IMR-90 (cell line): ENCODE measurements at regions not wholly inside any gene's neighbourhood (a gene's known extent, or its start where the extent isn't known, plus 50 kb on each side); places are given as distances from the start of the nearest gene placed in this dataset.

Source experiments
- ATAC-seq: fragments of 200-7000 bp; cut with Tn5 transposase; 2 replicates; pipeline ENCODE4 v1.9.1; 2020; ENCODE audit warnings: low read depth, mild to moderate bottlenecking, moderate library complexity
- BruUV-seq: library from RNA; stranded (reverse); fragments of 400-500 nt; replicated peaks from 2 replicates; lab custom pipeline; 2021; lab: Mats Ljungman, UMichigan
- CTCF ChIA-PET: fragments of 300-600 bp; formaldehyde crosslinking; extraction: SDS; loops from one replicate; lab custom pipeline; 2021; ENCODE audit warnings: antibody characterized with exemption; lab: Yijun Ruan, JAX
- POLR2A ChIA-PET: fragments of 300-600 bp; sonication (Branson Sonifier 250); formaldehyde crosslinking; loops from one replicate; lab custom pipeline; 2022; ENCODE audit warnings: antibody characterized with exemption; ENCODE audit not compliant: unreplicated experiment; lab: Charles Lee
- DNase-seq: peaks from one replicate; pipeline ENCODE4 v3.0.0; 2013
- H2AFZ ChIP-seq: replicated peaks from 2 replicates; pipeline ENCODE3; 2013; ENCODE audit warnings: low read length, mild to moderate bottlenecking; ENCODE audit not compliant: poor library complexity
- H2AK5ac ChIP-seq: 2 replicates; pipeline ENCODE4 v1.6.1; 2013; ENCODE audit warnings: low read depth, low read length, inconsistent platforms
- H2AK9ac ChIP-seq: replicated peaks from 2 replicates; pipeline ENCODE3; 2013; ENCODE audit warnings: mild to moderate bottlenecking, low read depth, low read length, moderate library complexity; ENCODE audit not compliant: poor library complexity
- H2BK120ac ChIP-seq: 2 replicates; pipeline ENCODE4 v1.6.1; 2013; ENCODE audit warnings: low read depth, low read length, inconsistent platforms
- H2BK15ac ChIP-seq: 3 replicates; pipeline ENCODE4 v1.6.1; 2013; ENCODE audit warnings: low read depth, low read length, inconsistent platforms
- H2BK20ac ChIP-seq: 2 replicates; pipeline ENCODE4 v1.6.1; 2013; ENCODE audit warnings: low read depth, mild to moderate bottlenecking, inconsistent platforms, low read length, moderate library complexity
- H2BK5ac ChIP-seq: 2 replicates; pipeline ENCODE4 v1.6.1; 2013; ENCODE audit warnings: mild to moderate bottlenecking, low read depth, low read length, inconsistent platforms; ENCODE audit not compliant: poor library complexity, severe bottlenecking
- H3K14ac ChIP-seq: replicated peaks from 2 replicates; pipeline ENCODE4 v1.6.1; 2013; ENCODE audit warnings: low read depth, low read length, inconsistent platforms
- H3K18ac ChIP-seq: 2 replicates; pipeline ENCODE4 v1.6.1; 2013; ENCODE audit warnings: low read depth, low read length, control low read depth
- H3K23ac ChIP-seq: 2 replicates; pipeline ENCODE4 v1.6.1; 2013; ENCODE audit warnings: low read depth, low read length, inconsistent platforms
- H3K27ac ChIP-seq: 2 replicates; pipeline ENCODE4 v1.5.1; 2013; ENCODE audit warnings: mild to moderate bottlenecking, control low read depth, low read length; ENCODE audit not compliant: insufficient read depth
- H3K27me3 ChIP-seq: 2 replicates; pipeline ENCODE4 v1.6.1; 2013; ENCODE audit warnings: low read length; ENCODE audit not compliant: control insufficient read depth, insufficient read depth
- H3K36me3 ChIP-seq: 2 replicates; pipeline ENCODE4 v1.6.1; 2013; ENCODE audit warnings: low read length, mixed read lengths; ENCODE audit not compliant: control insufficient read depth, insufficient read depth
- H3K4ac ChIP-seq: 2 replicates; pipeline ENCODE4 v1.6.1; 2013; ENCODE audit warnings: low read depth, low read length, inconsistent platforms
- H3K4me1 ChIP-seq: 2 replicates; pipeline ENCODE4 v1.6.1; 2013; ENCODE audit warnings: low read length, mixed read lengths; ENCODE audit not compliant: control insufficient read depth, insufficient read depth
- H3K4me2 ChIP-seq: 2 replicates; pipeline ENCODE4 v1.6.1; 2013; ENCODE audit warnings: low read depth, mild to moderate bottlenecking, control low read depth, low read length, moderate library complexity
- H3K4me3 ChIP-seq: 2 replicates; pipeline ENCODE4 v1.5.1; 2013; ENCODE audit warnings: low read depth, mild to moderate bottlenecking, control low read depth, low read length, moderate library complexity; ENCODE audit not compliant: insufficient read depth
- H3K56ac ChIP-seq: 2 replicates; pipeline ENCODE4 v1.6.1; 2013; ENCODE audit warnings: low read length, inconsistent platforms; ENCODE audit not compliant: insufficient read depth; ENCODE audit errors: extremely low read depth
- H3K79me1 ChIP-seq, 2 experiments: 2 replicates each; pipeline ENCODE4 v1.6.1; 2013; ENCODE audit warnings: low read length in 2 of 2, inconsistent platforms in 1 of 2, low read depth in 1 of 2
- H3K9ac ChIP-seq: 2 replicates; pipeline ENCODE4 v1.6.1; 2013; ENCODE audit warnings: low read depth, low read length, control low read depth
- H3K9me1 ChIP-seq: 2 replicates; pipeline ENCODE4 v1.6.1; 2013; ENCODE audit warnings: low read length, inconsistent platforms; ENCODE audit not compliant: insufficient read depth
- H3K9me3 ChIP-seq: 2 replicates; pipeline ENCODE4 v1.6.1; 2013; ENCODE audit warnings: low read length; ENCODE audit not compliant: control insufficient read depth, insufficient read depth
- H4K20me1 ChIP-seq: 2 replicates; pipeline ENCODE4 v1.6.1; 2013; ENCODE audit warnings: low read length, inconsistent platforms; ENCODE audit not compliant: insufficient read depth
- H4K5ac ChIP-seq: 2 replicates; pipeline ENCODE4 v1.6.1; 2013; ENCODE audit warnings: mild to moderate bottlenecking, low read depth, low read length, control low read depth
- H4K8ac ChIP-seq, 2 experiments: 2 replicates each; pipeline ENCODE4 v1.6.1; 2013; ENCODE audit warnings: low read depth in 2 of 2, low read length in 2 of 2, control low read depth in 1 of 2, inconsistent platforms in 1 of 2
- H4K91ac ChIP-seq: 2 replicates; pipeline ENCODE4 v1.6.1; 2013; ENCODE audit warnings: low read depth, low read length, inconsistent platforms; ENCODE audit not compliant: insufficient read depth
- BHLHE40 ChIP-seq: fragments of 150-350 bp; IDR thresholded peaks from 2 replicates; pipeline ENCODE4 v1.6.1; 2016; ENCODE audit warnings: mild to moderate bottlenecking, low read depth, low read length
- CEBPB ChIP-seq: IDR thresholded peaks from 2 replicates; pipeline ENCODE4 v1.6.1; 2012; ENCODE audit warnings: low read depth, low read length, improper control_type of control experiment
- CHD1 ChIP-seq: IDR thresholded peaks from 2 replicates; pipeline ENCODE4 v1.6.1; 2012; ENCODE audit warnings: low read depth, low read length, improper control_type of control experiment
- FOS ChIP-seq: fragments of 150-350 bp; IDR thresholded peaks from 2 replicates; pipeline ENCODE4 v1.6.1; 2016; ENCODE audit warnings: low read depth, low read length
- MAFK ChIP-seq: IDR thresholded peaks from 2 replicates; pipeline ENCODE4 v1.6.1; 2012; ENCODE audit warnings: low read depth, low read length, improper control_type of control experiment
- MAZ ChIP-seq: IDR thresholded peaks from 2 replicates; pipeline ENCODE4 v1.6.1; 2012; ENCODE audit warnings: low read depth, mild to moderate bottlenecking, low read length, improper control_type of control experiment, moderate library complexity, borderline replicate concordance
- MXI1 ChIP-seq: IDR thresholded peaks from 2 replicates; pipeline ENCODE4 v1.6.1; 2012; ENCODE audit warnings: low read depth, mild to moderate bottlenecking, low read length, moderate library complexity, borderline replicate concordance
- NFE2L2 ChIP-seq: fragments of 150-350 bp; IDR thresholded peaks from 2 replicates; pipeline ENCODE4 v1.6.1; 2016; ENCODE audit warnings: low read depth, mild to moderate bottlenecking, low read length
- POLR2A ChIP-seq: IDR thresholded peaks from 2 replicates; pipeline ENCODE4 v1.6.1; 2012; ENCODE audit warnings: mild to moderate bottlenecking, low read depth, low read length
- RAD21 ChIP-seq: IDR thresholded peaks from 2 replicates; pipeline ENCODE4 v1.6.1; 2012; ENCODE audit warnings: low read length, improper control_type of control experiment
- RCOR1 ChIP-seq: IDR thresholded peaks from 2 replicates; pipeline ENCODE4 v1.6.1; 2012; ENCODE audit warnings: mild to moderate bottlenecking, low read length, improper control_type of control experiment; ENCODE audit not compliant: insufficient replicate concordance
- RFX5 ChIP-seq: IDR thresholded peaks from 2 replicates; pipeline ENCODE4 v1.8.0; 2012; ENCODE audit warnings: low read depth, mild to moderate bottlenecking, low read length, moderate library complexity
- SMC3 ChIP-seq: fragments of 150-350 bp; IDR thresholded peaks from 2 replicates; pipeline ENCODE4 v1.6.1; 2016; ENCODE audit warnings: low read depth, mild to moderate bottlenecking, antibody characterized with exemption, low read length, moderate library complexity
- WGBS, 2 experiments: methylation state at CpG; one replicate each; pipeline versions ENCODE4 v1.1.5 to v1.1.7; 2013; ENCODE audit warnings: missing lambda C conversion rate in 2 of 2; ENCODE audit not compliant: insufficient read length in 1 of 2; ENCODE audit errors: extremely low coverage in 2 of 2; 5-methylcytosine and 5-hydroxymethylcytosine counted together
- dilution Hi-C: fragments of 300-500 bp; cut with HindIII; formaldehyde crosslinking; loops from one replicate; pipeline ENCODE4 v1.14.3; 2018; ENCODE audit warnings: low sequenced_read_pairs; ENCODE audit not compliant: unreplicated experiment
- in situ Hi-C: fragments of 300-500 bp; cut with MboI; formaldehyde crosslinking; loops from 3 replicates; pipeline ENCODE4 v1.14.3; 2019; ENCODE audit warnings: low sequenced_read_pairs, inconsistent platforms, mixed read lengths
- intact Hi-C: fragments of 100-400 bp; cut with micrococcal nuclease; formaldehyde crosslinking; loops from 2 replicates; pipeline ENCODE4 v1.10.0; 2022
- TF ChIP-seq, protein P1 (sequence below): fragments of 150-350 bp; IDR thresholded peaks from 2 replicates; pipeline ENCODE4 v1.6.1; 2016; ENCODE audit warnings: low read depth, mild to moderate bottlenecking, low read length, moderate library complexity, borderline replicate concordance
- TF ChIP-seq, protein P2 (sequence below): conservative IDR thresholded peaks from 2 replicates; pipeline ENCODE4 v1.5.1; 2012; ENCODE audit warnings: mild to moderate bottlenecking, low read depth, low read length, improper control_type of control experiment
- TF ChIP-seq, protein P3 (sequence below): fragments of 150-350 bp; IDR thresholded peaks from 2 replicates; pipeline ENCODE4 v1.6.1; 2017; ENCODE audit warnings: mild to moderate bottlenecking, antibody characterized with exemption, low read length, low read depth

DNA sequence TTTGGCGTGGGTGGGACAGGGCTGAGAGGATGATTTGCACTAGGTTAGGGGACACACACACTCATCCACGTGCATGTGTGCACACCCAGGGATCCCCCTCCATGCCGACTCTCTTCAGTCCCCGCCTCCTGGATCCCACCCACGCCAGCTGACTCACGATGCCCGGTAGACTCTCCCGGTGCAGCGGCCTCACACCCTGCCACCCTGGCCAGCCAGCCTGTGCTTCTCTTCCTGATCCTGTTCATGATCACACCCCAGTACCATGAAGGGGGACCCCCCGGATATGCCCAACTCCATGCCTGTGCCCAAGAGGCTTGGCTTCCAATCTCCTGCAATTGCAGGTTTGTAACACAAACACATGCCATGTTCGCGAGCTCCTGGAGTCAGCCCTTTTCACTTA is 157.8 kb upstream of the HDAC4 start:
- Histone ChIP-seq H3K4me2 (no peak overlapping the region), H2BK120ac (no peak overlapping the region), H2AFZ (no peak overlapping the region), H3K4me3 (no peak overlapping the region), H4K8ac (no peak overlapping the region), H4K91ac (no peak overlapping the region), H3K36me3 (no peaks in the 10 kb centered on the region), H3K9me3 (peaks cover 18% of the 10 kb centered on the region), H4K5ac (no peak overlapping the region), H2AK9ac (no peak overlapping the region), H3K27me3 (no peaks in the 10 kb centered on the region), H2AK5ac (no peak overlapping the region), H4K20me1 (no peaks in the 10 kb centered on the region), H3K9me1 (no peaks in the 10 kb centered on the region), H3K18ac (no peak overlapping the region), H2BK20ac (no peak overlapping the region), H3K14ac (no peak overlapping the region), H2BK5ac (no peak overlapping the region), H3K4me1 (no peaks in the 10 kb centered on the region), H3K56ac (no peak overlapping the region), H3K23ac (no peak overlapping the region), H3K79me1 (no peaks in the 10 kb centered on the region), H3K4ac (no peak overlapping the region), H3K9ac (no peak overlapping the region), H3K27ac (no peak overlapping the region), H2BK15ac (no peak overlapping the region)
- DNase-seq (no peak), ATAC-seq (no peak)
- TF ChIP-seq RFX5, result no peak
- no peak for TF ChIP-seq NFE2L2
- TF ChIP-seq CEBPB, result no peak
- no peak for TF ChIP-seq MXI1
- TF ChIP-seq, protein P1, sequence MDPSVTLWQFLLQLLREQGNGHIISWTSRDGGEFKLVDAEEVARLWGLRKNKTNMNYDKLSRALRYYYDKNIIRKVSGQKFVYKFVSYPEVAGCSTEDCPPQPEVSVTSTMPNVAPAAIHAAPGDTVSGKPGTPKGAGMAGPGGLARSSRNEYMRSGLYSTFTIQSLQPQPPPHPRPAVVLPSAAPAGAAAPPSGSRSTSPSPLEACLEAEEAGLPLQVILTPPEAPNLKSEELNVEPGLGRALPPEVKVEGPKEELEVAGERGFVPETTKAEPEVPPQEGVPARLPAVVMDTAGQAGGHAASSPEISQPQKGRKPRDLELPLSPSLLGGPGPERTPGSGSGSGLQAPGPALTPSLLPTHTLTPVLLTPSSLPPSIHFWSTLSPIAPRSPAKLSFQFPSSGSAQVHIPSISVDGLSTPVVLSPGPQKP, result no peak
- TF ChIP-seq MAZ, result no peak
- no peak for TF ChIP-seq POLR2A
- no peak for TF ChIP-seq RCOR1
- TF ChIP-seq, protein P2, sequence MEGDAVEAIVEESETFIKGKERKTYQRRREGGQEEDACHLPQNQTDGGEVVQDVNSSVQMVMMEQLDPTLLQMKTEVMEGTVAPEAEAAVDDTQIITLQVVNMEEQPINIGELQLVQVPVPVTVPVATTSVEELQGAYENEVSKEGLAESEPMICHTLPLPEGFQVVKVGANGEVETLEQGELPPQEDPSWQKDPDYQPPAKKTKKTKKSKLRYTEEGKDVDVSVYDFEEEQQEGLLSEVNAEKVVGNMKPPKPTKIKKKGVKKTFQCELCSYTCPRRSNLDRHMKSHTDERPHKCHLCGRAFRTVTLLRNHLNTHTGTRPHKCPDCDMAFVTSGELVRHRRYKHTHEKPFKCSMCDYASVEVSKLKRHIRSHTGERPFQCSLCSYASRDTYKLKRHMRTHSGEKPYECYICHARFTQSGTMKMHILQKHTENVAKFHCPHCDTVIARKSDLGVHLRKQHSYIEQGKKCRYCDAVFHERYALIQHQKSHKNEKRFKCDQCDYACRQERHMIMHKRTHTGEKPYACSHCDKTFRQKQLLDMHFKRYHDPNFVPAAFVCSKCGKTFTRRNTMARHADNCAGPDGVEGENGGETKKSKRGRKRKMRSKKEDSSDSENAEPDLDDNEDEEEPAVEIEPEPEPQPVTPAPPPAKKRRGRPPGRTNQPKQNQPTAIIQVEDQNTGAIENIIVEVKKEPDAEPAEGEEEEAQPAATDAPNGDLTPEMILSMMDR, result no peak
- TF ChIP-seq, protein P3, sequence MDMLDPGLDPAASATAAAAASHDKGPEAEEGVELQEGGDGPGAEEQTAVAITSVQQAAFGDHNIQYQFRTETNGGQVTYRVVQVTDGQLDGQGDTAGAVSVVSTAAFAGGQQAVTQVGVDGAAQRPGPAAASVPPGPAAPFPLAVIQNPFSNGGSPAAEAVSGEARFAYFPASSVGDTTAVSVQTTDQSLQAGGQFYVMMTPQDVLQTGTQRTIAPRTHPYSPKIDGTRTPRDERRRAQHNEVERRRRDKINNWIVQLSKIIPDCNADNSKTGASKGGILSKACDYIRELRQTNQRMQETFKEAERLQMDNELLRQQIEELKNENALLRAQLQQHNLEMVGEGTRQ, result no peak
- no peak for TF ChIP-seq CHD1
- TF ChIP-seq SMC3, result no peak
- no peak for TF ChIP-seq BHLHE40
- TF ChIP-seq FOS, result no peak
- no peak for TF ChIP-seq MAFK
- TF ChIP-seq RAD21, result no peak
- intact Hi-C loops (no loop called here), dilution Hi-C loops (no loop called here), in situ Hi-C loops (no loop called here)
- ChIA-PET CTCF (no interaction called here), POLR2A (no interaction called here)
- BruUV-seq, result no TSS peak
- WGBS, 2 experiments, result 56% methylated on average over 3 of the region's 12 CpGs; no CpG with 5 or more reads in 1 of the 2 experiments
